ENCODE measurements at regions not wholly inside any gene's neighbourhood (a gene's known extent, or its start where the extent isn't known, plus 50 kb on each side); places are given as distances from the start of the nearest gene placed in this dataset.
"Not testable (repeated sequence)": the region's sequence is repeated elsewhere in the genome, so short reads cannot be mapped to it uniquely, and the experiment has no call there.

DNA sequence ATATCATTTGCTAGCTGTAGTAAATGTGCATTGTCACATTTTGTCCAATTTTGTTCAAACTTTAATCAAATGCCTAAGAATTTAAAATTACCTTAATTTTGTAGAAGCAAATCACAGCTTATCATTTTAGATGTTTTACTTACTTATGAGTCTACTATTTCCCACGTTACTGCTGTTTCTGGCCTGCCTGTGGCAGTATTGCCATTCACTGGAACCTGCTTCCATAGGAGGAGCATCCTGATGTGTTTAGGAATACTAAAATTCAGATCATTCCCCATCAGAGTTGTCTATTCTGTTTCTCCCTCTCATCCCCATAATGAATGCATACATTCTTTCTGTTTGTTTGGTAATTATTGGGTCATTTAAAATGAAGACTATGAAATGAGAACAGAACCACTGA lies 119.5 kb upstream of the SNRPN start:
- TF ChIP-seq, protein P1, sequence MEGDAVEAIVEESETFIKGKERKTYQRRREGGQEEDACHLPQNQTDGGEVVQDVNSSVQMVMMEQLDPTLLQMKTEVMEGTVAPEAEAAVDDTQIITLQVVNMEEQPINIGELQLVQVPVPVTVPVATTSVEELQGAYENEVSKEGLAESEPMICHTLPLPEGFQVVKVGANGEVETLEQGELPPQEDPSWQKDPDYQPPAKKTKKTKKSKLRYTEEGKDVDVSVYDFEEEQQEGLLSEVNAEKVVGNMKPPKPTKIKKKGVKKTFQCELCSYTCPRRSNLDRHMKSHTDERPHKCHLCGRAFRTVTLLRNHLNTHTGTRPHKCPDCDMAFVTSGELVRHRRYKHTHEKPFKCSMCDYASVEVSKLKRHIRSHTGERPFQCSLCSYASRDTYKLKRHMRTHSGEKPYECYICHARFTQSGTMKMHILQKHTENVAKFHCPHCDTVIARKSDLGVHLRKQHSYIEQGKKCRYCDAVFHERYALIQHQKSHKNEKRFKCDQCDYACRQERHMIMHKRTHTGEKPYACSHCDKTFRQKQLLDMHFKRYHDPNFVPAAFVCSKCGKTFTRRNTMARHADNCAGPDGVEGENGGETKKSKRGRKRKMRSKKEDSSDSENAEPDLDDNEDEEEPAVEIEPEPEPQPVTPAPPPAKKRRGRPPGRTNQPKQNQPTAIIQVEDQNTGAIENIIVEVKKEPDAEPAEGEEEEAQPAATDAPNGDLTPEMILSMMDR (conservative IDR thresholded peaks at IDR 0.05): peak; percentile 20; the same call in 1 of the 2 replicates
- no peak overlapping the region for H3K27ac ChIP-seq

DNA sequence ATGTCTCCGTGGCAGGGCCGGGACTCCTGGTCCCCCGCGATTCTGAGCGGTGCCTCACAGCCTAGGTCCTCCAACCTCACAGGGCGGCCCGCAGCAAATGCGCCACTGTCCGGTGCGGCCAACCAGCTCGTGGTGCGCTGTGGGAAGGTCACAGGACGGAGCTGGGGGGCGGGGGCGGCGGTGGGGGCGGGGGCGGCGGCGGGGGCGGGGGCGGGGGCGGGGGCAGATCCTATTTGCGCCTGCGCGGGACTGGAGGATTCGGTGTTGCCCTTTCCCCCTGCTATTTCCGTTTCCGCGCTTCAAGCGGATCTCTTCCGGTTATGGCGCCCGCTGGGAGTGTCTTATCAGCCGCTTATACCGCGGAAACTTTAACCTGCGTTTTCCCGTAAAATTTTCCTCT lies 106.7 kb upstream of the SNRPN start:
- TF ChIP-seq, protein P1 (conservative IDR thresholded peaks at IDR 0.05): no peak
- peak overlapping the region; percentile 61 for H3K27ac ChIP-seq

DNA sequence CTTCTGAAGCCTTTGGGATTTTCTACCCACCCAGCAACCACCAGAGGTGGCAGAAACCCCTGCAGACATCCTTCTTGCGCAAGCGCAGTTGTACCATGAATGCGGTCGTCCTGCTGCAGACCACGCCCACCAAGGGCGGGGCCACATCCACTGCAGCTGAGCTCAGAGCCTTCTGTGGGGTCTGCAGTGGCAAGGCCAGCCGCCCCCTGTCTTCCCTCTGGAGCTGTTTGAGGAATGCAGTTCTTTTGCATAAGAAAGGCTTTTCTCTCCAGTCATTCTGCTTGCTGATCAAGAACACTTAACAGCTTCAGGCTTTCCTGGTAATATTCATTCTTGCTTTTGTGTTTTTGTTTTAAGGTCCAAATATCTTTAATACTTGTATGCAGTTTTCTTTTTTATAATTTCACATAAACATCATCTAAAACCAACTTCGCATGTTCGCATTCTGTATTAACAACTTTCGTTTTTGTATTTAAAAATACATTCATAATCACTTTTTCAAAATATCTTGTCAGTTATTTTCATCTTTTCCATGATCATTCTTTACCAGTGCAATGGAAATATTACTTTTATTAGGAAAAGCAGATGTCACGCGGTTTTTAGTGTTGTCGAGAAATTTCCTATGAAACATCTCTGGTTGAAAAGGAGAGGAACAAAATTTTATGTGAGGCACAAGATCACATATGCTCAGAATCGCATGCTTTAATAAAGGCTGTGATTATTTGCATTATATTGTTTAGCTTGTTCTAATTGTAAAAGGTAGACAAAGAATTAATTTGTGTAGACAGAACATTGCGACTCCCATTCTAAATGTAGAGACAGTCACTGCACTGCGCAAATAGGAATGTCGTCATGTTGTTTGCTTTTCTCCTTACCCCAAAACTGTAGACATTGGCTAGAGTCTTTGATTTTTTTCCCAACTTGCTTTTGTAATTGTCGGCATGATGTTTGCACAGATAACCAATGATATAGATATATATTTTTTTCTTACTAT lies 98.1 kb upstream of the SNRPN start:
- TF ChIP-seq, protein P1 (conservative IDR thresholded peaks at IDR 0.05): no peak
- H3K27ac ChIP-seq: no peak overlapping the region

DNA sequence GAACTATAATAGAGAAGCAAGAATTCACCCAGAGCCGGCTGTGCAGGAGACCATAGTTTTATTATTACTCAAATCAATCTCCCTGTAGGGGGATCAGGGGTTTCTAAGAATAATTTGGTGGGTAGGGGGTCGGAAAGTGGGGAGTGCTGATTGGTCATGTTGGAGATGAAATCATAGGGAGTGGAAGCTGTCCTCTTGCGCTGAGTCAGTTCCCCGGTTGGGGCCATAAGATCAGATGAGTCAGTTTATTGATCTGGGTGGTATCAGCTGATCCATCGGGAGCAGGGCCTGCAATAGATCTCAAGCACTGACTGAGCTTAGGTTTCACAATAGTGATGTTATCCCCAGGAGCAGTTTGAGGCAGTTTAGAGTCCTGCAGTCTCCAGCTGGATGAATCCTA lies 97.0 kb upstream of the SNRPN start:
- TF ChIP-seq, protein P1 (conservative IDR thresholded peaks at IDR 0.05): no peak
- no peak overlapping the region for H3K27ac ChIP-seq

DNA sequence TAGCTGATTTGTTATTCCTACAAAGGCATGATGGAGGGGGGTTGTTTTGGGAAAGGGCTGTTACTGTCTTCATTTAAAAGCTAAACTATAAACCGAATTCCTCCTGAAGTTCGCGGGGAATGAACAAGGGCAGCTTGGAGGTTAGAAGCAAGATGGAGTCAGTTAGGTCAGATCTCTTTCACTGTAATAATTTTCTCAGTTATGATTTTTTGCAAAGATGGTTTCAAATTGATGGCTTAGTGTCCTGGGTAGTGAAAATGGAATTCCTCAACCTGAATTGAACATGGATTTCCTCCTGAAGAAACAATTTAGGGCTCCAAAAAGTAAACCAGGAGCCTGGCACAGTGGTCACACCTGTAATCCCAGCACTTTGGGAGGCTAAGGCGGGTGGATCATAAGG lies 96.6 kb upstream of the SNRPN start:
- H3K27ac ChIP-seq: not testable (repeated sequence)

DNA sequence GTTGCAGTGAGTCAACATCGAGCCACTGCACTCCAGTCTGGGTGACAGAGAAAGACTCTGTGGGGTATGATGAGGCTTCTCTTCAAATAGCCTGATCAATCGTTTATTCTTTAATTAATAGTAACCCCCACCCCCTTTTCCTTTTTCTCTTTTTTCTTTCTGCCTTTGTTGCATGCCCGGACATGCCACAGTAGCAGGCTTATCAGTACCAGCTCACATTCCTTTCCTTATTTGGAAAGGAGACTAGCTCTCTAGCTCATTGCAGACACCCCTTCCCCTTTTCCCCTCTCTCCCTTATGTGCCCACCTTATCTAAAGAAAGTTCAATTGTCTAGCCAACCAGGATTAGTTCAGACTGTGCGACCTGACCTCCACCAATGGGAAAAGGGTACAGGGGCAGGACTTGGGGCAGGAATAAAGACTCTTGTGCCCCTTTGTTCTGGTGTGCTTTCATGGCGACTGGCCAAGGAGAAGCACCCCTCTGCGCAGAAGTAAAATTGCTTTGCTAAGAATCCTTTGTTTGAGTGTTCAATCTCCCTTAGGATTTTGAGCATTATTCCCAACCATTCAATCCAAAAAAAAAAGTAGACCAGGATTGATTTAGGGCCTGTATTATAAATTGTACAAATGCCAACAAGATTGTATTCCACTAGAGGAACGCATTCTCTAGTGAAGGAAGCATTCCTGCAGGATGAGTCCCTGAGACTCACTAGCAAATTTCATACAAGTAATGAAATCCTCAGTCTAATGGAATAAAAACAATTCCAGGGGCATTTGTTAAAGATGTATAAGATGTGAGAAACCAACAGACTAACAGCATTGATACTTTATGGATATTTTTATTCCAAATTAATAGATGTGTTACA lies 95.8 kb upstream of the SNRPN start:
- TF ChIP-seq, protein P1 (conservative IDR thresholded peaks at IDR 0.05): no peak
- H3K27ac ChIP-seq: peak overlapping the region; percentile 31; the same call in 1 of the 2 replicates

DNA sequence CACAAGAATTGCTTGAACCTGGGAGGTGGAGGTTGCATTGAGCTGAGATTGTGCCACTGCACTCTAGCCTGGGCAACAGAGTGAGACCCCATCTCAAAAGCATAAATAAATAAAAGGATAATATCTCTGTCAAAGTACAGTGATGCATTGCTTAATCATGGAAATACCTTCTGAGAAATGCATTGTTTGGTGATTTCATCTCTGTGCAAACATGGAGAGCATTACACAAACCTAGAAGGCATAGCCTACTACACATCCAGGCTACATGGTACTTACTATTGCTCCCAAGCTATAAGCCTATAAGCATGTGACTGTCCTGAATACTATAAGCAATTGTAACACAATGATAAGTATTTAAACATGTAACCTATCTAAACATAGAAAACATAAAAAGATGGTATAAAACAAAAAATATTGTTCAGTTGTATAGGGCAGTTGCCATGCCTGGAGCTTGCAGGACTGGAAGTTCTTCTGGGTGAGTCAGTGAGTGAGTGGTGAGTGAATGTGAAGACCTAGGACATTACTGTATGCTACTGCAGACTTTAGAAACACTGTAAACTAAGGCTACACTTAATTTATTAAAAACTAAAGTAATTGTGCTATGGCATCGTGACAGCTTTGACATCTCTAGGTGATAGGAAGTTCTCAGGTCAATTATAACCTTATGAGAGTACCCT lies 93.6 kb upstream of the SNRPN start:
- no peak overlapping the region for H3K27ac ChIP-seq
- TF ChIP-seq, protein P1 (conservative IDR thresholded peaks at IDR 0.05): no peak

Measured in VCaP (cell line).